HL-60 (cell line): ENCODE measurements at regions not wholly inside any gene's neighbourhood (a gene's known extent, or its start where the extent isn't known, plus 50 kb on each side); places are given as distances from the start of the nearest gene placed in this dataset.

Experiments used
- DNase-seq, 2 experiments: peaks; one replicate each; pipeline ENCODE4 v3.0.0-alpha.2; 2010 to 2020; ENCODE audit warnings: low read depth in 1 of 2, low spot score in 1 of 2
- H3K27ac ChIP-seq: fragments of 250-450 bp; sonication (Bioruptor Pico); replicated peaks from 2 replicates; pipeline ENCODE4 v1.5.1; 2020; ENCODE audit warnings: mild to moderate bottlenecking, moderate library complexity
- H3K27me3 ChIP-seq: fragments of 250-450 bp; sonication (Bioruptor Pico); 2 replicates; pipeline ENCODE4 v1.5.1; 2021; ENCODE audit warnings: mild to moderate bottlenecking, moderate library complexity; ENCODE audit not compliant: insufficient read depth, poor library complexity, severe bottlenecking
- H3K4me3 ChIP-seq: replicated peaks from 2 replicates; pipeline ENCODE4 v1.5.1; 2011; ENCODE audit warnings: mild to moderate bottlenecking, control low read depth, low read length; ENCODE audit not compliant: insufficient read depth
- CTCF ChIP-seq: IDR thresholded peaks from one replicate; pipeline ENCODE4 v1.5.1; 2011; ENCODE audit warnings: low read length, control low read depth, inconsistent platforms; ENCODE audit not compliant: insufficient read depth
- GABPA ChIP-seq: IDR thresholded peaks from 2 replicates; pipeline ENCODE4 v1.6.1; 2012; ENCODE audit warnings: low read depth
- POLR2AphosphoS5 ChIP-seq: IDR thresholded peaks from 2 replicates; pipeline ENCODE4 v1.6.1; 2012; ENCODE audit warnings: low read depth
- SPI1 ChIP-seq: IDR thresholded peaks from 2 replicates; pipeline ENCODE4 v1.6.1; 2012; ENCODE audit warnings: low read depth, mild to moderate bottlenecking, borderline replicate concordance
- TF ChIP-seq, protein P1 (sequence below): IDR thresholded peaks from 2 replicates; pipeline ENCODE4 v1.6.1; 2012; ENCODE audit warnings: low read depth; ENCODE audit not compliant: insufficient replicate concordance

GRCh38 chr18:11324510-11324909, 175.1 kb upstream of the PIEZO2 start:
- Histone ChIP-seq H3K27me3 (no peaks in the 10 kb centered on the region), H3K4me3 (no peak overlapping the region), H3K27ac (no peak overlapping the region)
- no peak for DNase-seq
- TF ChIP-seq SPI1 (no peak), POLR2AphosphoS5 (no peak), GABPA (no peak), CTCF (no peak)
- TF ChIP-seq, protein P1, sequence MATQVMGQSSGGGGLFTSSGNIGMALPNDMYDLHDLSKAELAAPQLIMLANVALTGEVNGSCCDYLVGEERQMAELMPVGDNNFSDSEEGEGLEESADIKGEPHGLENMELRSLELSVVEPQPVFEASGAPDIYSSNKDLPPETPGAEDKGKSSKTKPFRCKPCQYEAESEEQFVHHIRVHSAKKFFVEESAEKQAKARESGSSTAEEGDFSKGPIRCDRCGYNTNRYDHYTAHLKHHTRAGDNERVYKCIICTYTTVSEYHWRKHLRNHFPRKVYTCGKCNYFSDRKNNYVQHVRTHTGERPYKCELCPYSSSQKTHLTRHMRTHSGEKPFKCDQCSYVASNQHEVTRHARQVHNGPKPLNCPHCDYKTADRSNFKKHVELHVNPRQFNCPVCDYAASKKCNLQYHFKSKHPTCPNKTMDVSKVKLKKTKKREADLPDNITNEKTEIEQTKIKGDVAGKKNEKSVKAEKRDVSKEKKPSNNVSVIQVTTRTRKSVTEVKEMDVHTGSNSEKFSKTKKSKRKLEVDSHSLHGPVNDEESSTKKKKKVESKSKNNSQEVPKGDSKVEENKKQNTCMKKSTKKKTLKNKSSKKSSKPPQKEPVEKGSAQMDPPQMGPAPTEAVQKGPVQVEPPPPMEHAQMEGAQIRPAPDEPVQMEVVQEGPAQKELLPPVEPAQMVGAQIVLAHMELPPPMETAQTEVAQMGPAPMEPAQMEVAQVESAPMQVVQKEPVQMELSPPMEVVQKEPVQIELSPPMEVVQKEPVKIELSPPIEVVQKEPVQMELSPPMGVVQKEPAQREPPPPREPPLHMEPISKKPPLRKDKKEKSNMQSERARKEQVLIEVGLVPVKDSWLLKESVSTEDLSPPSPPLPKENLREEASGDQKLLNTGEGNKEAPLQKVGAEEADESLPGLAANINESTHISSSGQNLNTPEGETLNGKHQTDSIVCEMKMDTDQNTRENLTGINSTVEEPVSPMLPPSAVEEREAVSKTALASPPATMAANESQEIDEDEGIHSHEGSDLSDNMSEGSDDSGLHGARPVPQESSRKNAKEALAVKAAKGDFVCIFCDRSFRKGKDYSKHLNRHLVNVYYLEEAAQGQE: no peak

DNA sequence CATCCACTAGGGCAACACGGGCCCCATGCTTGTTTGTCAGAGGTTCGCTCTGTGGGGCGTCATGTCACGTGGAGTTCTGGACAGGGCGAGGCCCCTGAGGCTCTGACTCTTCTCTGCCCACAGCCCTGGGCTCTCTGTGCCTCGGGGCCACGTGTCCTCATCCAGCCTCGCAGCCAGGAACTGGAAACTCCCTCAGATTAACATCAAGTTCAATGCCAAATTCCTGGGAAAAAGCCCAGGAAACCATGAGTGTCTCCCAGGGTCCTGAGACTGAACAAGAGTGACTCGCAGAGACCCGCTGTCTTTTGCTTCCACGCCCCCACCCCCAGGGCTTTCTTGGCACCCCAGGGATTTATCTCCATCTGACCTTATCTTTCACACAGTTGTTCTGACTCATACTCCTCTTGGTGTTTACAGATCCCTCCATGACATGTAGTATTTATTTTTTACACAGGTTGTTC, 174.0 kb upstream of the PIEZO2 start:
- no peak for DNase-seq
- Histone ChIP-seq H3K27ac (no peak overlapping the region), H3K27me3 (no peaks in the 10 kb centered on the region), H3K4me3 (no peak overlapping the region)
- TF ChIP-seq, protein P1: no peak
- no peak for TF ChIP-seq SPI1
- no peak for TF ChIP-seq CTCF
- no peak for TF ChIP-seq GABPA
- TF ChIP-seq POLR2AphosphoS5: no peak

GRCh38 chr18:11322716-11323115, 173.3 kb upstream of the PIEZO2 start:
- H3K4me3 ChIP-seq: no peak overlapping the region
- no peak for TF ChIP-seq GABPA
- no peak for TF ChIP-seq SPI1
- no peak for TF ChIP-seq CTCF
- no peak for TF ChIP-seq POLR2AphosphoS5
- TF ChIP-seq, protein P1: no peak
- no peak for DNase-seq
- H3K27ac ChIP-seq: no peak overlapping the region
- H3K27me3 ChIP-seq: no peaks in the 10 kb centered on the region
